ENCODE measurements at regions not wholly inside any gene's neighbourhood (a gene's known extent, or its start where the extent isn't known, plus 50 kb on each side); places are given as distances from the start of the nearest gene placed in this dataset.
"Not testable (repeated sequence)": the region's sequence is repeated elsewhere in the genome, so short reads cannot be mapped to it uniquely, and the experiment has no call there.

GRCh38 chr17:45554479-45554878 lies 64.0 kb upstream of the PLEKHM1 start:
- DNase-seq (ENCODE audit: extremely low read depth in 1 of 11, low read depth in 9 of 11, low spot score in 4 of 11) = not testable (repeated sequence)

GRCh38 chr17:45558821-45559220 lies 68.3 kb upstream of the PLEKHM1 start:
- DNase-seq (ENCODE audit: extremely low read depth in 1 of 11, low read depth in 9 of 11, low spot score in 4 of 11) = not testable (repeated sequence)

DNA sequence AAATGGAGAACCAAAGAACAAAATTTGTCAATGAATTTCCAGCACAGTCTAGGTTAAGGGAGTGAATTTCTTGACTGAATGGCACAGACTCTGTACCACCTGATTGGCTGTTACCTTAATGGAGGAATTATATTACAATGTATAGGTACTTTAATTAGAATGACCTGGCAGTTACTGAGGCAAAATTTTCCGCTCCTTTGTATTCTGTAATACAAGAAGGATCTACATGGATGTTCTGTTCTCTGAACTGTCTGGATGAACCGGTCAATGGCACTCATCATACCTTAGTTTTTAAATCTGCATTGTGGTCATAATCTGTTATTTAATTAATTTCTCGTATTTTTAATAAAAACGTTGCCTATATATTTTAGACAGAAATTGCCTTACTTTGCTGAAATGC lies 72.3 kb upstream of the PLEKHM1 start:
- DNase-seq (ENCODE audit: extremely low read depth in 1 of 11, low read depth in 9 of 11, low spot score in 4 of 11) = not testable (repeated sequence)

GRCh38 chr17:45563283-45563682 lies 72.8 kb upstream of the PLEKHM1 start:
- peak in 1 of 11 donors; percentile 27 for DNase-seq (ENCODE audit: extremely low read depth in 1 of 11, low read depth in 9 of 11, low spot score in 4 of 11)

- DNase-seq (ENCODE audit: extremely low read depth in 1 of 11, low read depth in 9 of 11, low spot score in 4 of 11) = not testable (repeated sequence)
Observed at GRCh38 chr17:45568275-45568674, 77.8 kb upstream of the PLEKHM1 start.

DNA sequence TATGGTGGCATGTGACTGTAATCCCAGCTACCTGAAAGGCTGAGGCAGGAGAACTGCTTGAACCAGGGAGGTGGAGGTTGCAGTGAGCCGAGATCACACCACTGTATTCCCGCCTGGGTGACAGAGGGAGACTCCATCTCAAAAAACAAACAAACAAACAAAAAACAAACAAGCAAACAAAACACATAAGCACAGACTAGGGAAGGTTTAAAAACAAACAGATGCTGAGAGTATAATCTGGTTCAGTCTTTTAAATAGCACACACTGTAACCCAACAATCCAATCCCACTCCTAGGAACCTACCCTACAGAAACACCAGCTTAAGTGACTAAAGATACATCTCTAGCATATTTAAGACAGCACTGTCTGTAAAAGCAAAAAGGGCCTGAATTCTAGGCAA lies 82.8 kb upstream of the PLEKHM1 start:
- DNase-seq (ENCODE audit: extremely low read depth in 1 of 11, low read depth in 9 of 11, low spot score in 4 of 11) = not testable (repeated sequence)

GRCh38 chr17:45573924-45574770 lies 83.6 kb upstream of the PLEKHM1 start:
- no peak for DNase-seq (ENCODE audit: extremely low read depth in 1 of 11, low read depth in 9 of 11, low spot score in 4 of 11)

DNA sequence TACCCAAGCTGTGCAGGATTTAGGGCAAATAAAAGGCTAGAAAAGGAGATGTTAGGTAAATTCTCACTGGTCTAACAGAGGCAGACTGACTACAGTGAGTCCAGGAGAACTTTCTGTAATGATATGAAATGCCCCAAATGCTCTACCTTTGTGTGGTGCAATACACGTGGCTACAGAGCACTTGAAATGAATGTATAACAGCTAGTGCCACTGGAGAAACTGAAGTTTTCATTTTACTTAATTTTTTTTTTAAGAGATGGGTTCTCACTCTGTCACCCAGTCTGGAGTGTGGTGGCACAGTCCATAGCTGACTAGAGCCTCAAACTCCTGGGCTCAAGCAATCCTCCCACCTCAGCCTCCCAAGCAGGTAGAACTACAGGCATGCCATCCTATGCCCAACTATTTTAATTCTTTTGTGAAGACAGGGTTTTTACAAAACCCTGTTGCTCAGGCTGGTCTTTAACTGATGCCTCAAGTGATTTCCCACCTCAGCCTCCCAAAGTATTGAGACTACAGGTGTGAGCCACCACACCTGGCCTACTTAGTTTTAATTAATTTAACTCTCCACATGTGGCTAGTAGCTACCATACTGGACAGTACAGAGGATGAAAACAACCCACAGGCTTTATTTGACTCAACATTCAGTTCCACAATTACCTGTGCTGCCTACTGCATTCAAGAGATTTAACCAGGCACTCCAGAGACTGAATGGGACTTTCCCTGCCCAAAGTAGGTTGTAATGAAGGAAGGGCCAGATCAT lies 84.8 kb upstream of the PLEKHM1 start:
- no peak for DNase-seq (ENCODE audit: extremely low read depth in 1 of 11, low read depth in 9 of 11, low spot score in 4 of 11)

GRCh38 chr17:45576527-45577307 lies 86.2 kb upstream of the PLEKHM1 start:
- not testable (repeated sequence) for DNase-seq (ENCODE audit: extremely low read depth in 1 of 11, low read depth in 9 of 11, low spot score in 4 of 11)

GRCh38 chr17:45577571-45578279 lies 87.2 kb upstream of the PLEKHM1 start:
- no peak for DNase-seq (ENCODE audit: extremely low read depth in 1 of 11, low read depth in 9 of 11, low spot score in 4 of 11)

GRCh38 chr17:45578516-45579455 lies 88.3 kb upstream of the PLEKHM1 start:
- no peak for DNase-seq (ENCODE audit: extremely low read depth in 1 of 11, low read depth in 9 of 11, low spot score in 4 of 11)

GRCh38 chr17:45579529-45580495 lies 89.3 kb upstream of the PLEKHM1 start:
- peak in 3 of 11 donors; percentile 37 to 45 (median 41) for DNase-seq (ENCODE audit: extremely low read depth in 1 of 11, low read depth in 9 of 11, low spot score in 4 of 11)

DNA sequence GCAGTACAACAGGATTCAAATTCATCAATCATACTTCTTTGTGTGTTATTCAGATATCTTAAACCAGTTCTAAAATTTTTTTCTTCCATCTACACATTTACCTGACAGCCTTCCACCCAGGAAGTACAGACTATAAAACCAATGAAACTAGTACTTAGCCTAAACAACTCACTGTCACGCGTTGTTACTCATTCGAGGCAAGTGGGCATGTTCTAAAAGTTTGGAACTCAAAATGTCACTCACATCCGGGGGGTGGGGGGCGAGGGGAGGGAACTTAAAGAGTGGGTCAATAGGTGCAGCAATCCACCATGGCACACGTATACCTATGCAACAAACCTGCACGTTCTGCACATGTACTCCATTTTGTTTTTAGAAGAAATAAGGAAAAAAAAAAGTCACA lies 90.4 kb upstream of the PLEKHM1 start:
- peak in 2 of 11 donors; percentile 28 to 45 for DNase-seq (ENCODE audit: extremely low read depth in 1 of 11, low read depth in 9 of 11, low spot score in 4 of 11)

- DNase-seq (ENCODE audit: extremely low read depth in 1 of 11, low read depth in 9 of 11, low spot score in 4 of 11) = no peak
Observed at GRCh38 chr17:45581860-45582259, 91.3 kb upstream of the PLEKHM1 start.

DNA sequence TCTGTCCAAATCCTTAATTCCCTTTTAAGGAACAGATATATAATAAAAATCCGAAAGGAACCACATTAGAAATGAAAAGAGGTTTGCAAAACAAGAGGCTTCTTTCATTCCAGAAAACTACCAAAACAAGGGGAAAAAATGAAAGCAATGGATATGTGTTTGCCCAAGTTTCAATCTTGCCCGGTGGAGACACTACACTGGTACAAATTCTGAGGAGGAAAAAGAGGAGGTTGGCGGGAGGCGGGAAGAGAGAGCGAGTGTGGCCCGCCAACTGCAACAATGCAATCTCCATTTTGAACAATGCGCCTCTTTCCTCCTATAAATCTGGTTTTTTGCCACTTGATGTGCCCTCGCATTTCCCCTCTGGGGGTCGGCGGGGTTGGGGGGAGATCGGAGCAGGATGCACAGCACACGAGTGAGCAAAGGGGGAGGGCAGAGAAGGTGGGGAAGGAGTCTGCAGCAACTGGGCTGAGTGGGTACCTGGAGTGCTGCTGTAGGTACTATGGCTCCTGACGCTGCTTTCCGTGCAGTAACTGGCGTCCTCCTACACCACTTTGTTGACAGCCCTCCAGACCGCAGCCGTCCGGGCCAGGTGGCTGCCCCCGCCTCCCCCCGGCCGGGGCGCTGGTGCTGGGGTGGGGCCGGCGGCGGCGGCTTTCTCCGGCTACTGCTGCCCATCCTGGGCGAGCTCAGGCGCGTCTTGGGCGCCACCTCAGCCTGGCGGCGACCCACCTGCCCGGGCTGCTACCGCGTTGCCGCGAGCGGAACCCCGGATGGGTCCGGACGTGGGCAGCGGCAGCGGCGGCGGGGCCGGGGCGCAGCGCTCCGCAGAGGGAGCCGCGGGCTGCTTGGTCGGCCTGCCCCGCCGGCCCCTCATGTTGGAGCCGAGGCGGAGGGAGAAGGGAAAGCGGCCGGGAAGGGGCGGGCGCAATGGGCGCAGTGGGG lies 93.8 kb upstream of the PLEKHM1 start:
- DNase-seq (ENCODE audit: extremely low read depth in 1 of 11, low read depth in 9 of 11, low spot score in 4 of 11) = peak in 6 of 11 donors; percentile 43 to 62 (median 58)
